Right hindlimb (tissue), 1 donor: ENCODE measurements at regions not wholly inside any gene's neighbourhood (a gene's known extent, or its start where the extent isn't known, plus 50 kb on each side); places are given as distances from the start of the nearest gene placed in this dataset.
"Not testable (repeated sequence)": the region's sequence is repeated elsewhere in the genome, so short reads cannot be mapped to it uniquely, and the experiment has no call there.

ENCODE experiments used
- DNase-seq: peaks from one replicate; pipeline ENCODE4 v3.0.0-alpha.2; 2018

- DNase-seq, result no peak
These were observed 91.1 kb upstream of the TBCA start for GRCh38 chr5:77867194-77867691.

GRCh38 chr5:77866198-77866597 lies 90.1 kb upstream of the TBCA start:
- no peak for DNase-seq

- DNase-seq, result no peak
These were observed 88.9 kb upstream of the TBCA start for GRCh38 chr5:77864997-77865396.

- DNase-seq, result no peak
These were observed 87.0 kb upstream of the TBCA start for GRCh38 chr5:77863181-77863580.

- DNase-seq, result no peak
These were observed 85.4 kb upstream of the TBCA start for GRCh38 chr5:77861576-77861975.

GRCh38 chr5:77859306-77859705 lies 83.2 kb upstream of the TBCA start:
- DNase-seq, result no peak

GRCh38 chr5:77858678-77859077 lies 82.5 kb upstream of the TBCA start:
- DNase-seq, result not testable (repeated sequence)

GRCh38 chr5:77855369-77855768 lies 79.2 kb upstream of the TBCA start:
- DNase-seq, result no peak

- no peak for DNase-seq
These were observed 77.3 kb upstream of the TBCA start for GRCh38 chr5:77853353-77853907.

- peak; percentile 78 for DNase-seq
These were observed 76.6 kb upstream of the TBCA start for GRCh38 chr5:77852514-77853352.

GRCh38 chr5:77852068-77852513 lies 76.0 kb upstream of the TBCA start:
- DNase-seq, result no peak

GRCh38 chr5:77851176-77852067 lies 75.3 kb upstream of the TBCA start:
- DNase-seq, result peak; percentile 65

GRCh38 chr5:77850536-77851175 lies 74.5 kb upstream of the TBCA start:
- DNase-seq, result peak; percentile 27

GRCh38 chr5:77849308-77849900 lies 73.3 kb upstream of the TBCA start:
- DNase-seq, result no peak

GRCh38 chr5:77847814-77848290 lies 71.7 kb upstream of the TBCA start:
- DNase-seq, result no peak

GRCh38 chr5:77847129-77847460 lies 71.0 kb upstream of the TBCA start:
- no peak for DNase-seq

- no peak for DNase-seq
These were observed 70.4 kb upstream of the TBCA start for GRCh38 chr5:77846422-77847128.

GRCh38 chr5:77845324-77845646 lies 69.1 kb upstream of the TBCA start:
- DNase-seq, result no peak

- DNase-seq, result peak; percentile 35
These were observed 68.6 kb upstream of the TBCA start for GRCh38 chr5:77844623-77845323.

GRCh38 chr5:77844373-77844622 lies 68.2 kb upstream of the TBCA start:
- DNase-seq, result no peak

- DNase-seq, result peak; percentile 41
These were observed 67.6 kb upstream of the TBCA start for GRCh38 chr5:77843570-77844372.
